B cell (primary cell): ENCODE measurements at regions not wholly inside any gene's neighbourhood (a gene's known extent, or its start where the extent isn't known, plus 50 kb on each side); places are given as distances from the start of the nearest gene placed in this dataset.

Experiments used
- ATAC-seq: fragments of 200-7000 bp; cut with Tn5 transposase; one replicate; pipeline ENCODE4 v1.10.0; 2021; ENCODE audit warnings: low read depth, mild to moderate bottlenecking, moderate number of reproducible peaks, moderate library complexity
- CTCF ChIA-PET: fragments of 350-600 bp; sonication (Branson Sonifier 250); formaldehyde crosslinking; loops from one replicate; lab custom pipeline; 2021; ENCODE audit warnings: antibody characterized with exemption, inconsistent platforms; lab: Charles Lee
- POLR2A ChIA-PET: fragments of 350-600 bp; sonication (Branson Sonifier 250); formaldehyde crosslinking; loops from one replicate; lab custom pipeline; 2021; ENCODE audit warnings: antibody characterized with exemption; lab: Charles Lee
- DNase-seq: peaks from one replicate; pipeline ENCODE4 v3.0.0; 2013
- H2AFZ ChIP-seq: 2 replicates; pipeline ENCODE4 v1.6.1; 2012; ENCODE audit warnings: mild to moderate bottlenecking, low read depth, low read length; ENCODE audit not compliant: insufficient read depth, poor library complexity, severe bottlenecking
- H3K27ac ChIP-seq, 2 donors: 1 replicate in 1 of 2; 2 replicates in 1 of 2; pipeline ENCODE4 v1.5.1; 2012 to 2013; ENCODE audit warnings: low read length in 2 of 2, mild to moderate bottlenecking in 2 of 2, moderate library complexity in 1 of 2
- H3K27me3 ChIP-seq, 4 experiments: fragments of 200-600 bp in 1 of 4; sonication (generic) in 1 of 4; replicated peaks in 1 of 4; 1 replicate in 2 of 4; 2 replicates in 2 of 4; pipeline versions ENCODE4 v1.6.1 to v1.7.0; 2013 to 2016; ENCODE audit warnings: low read length in 3 of 4, mild to moderate bottlenecking in 2 of 4, mixed read lengths in 1 of 4, moderate library complexity in 1 of 4; ENCODE audit not compliant: insufficient read depth in 4 of 4, control insufficient read depth in 3 of 4; ENCODE audit errors: control extremely low read depth in 1 of 4
- H3K36me3 ChIP-seq, 2 experiments: replicated peaks in 1 of 2; 1 replicate in 1 of 2; 2 replicates in 1 of 2; pipeline versions ENCODE4 v1.6.1 to v1.7.1; 2013; ENCODE audit warnings: low read length in 1 of 2; ENCODE audit not compliant: insufficient read depth in 2 of 2, control insufficient read depth in 1 of 2; ENCODE audit errors: control extremely low read depth in 1 of 2, extremely low read depth in 1 of 2
- H3K4me1 ChIP-seq, 2 donors: fragments of 200-600 bp in 1 of 2; sonication (generic) in 1 of 2; 1 replicate in 1 of 2; 2 replicates in 1 of 2; pipeline versions ENCODE4 v1.5.1 to v1.6.1; 2013 to 2017; ENCODE audit warnings: low read length in 2 of 2; ENCODE audit not compliant: control insufficient read depth in 2 of 2, insufficient read depth in 2 of 2
- H3K4me2 ChIP-seq: replicated peaks from 2 replicates; pipeline ENCODE3; 2012; ENCODE audit warnings: mild to moderate bottlenecking, low read depth, low read length; ENCODE audit not compliant: poor library complexity, severe bottlenecking
- H3K4me3 ChIP-seq, 5 experiments: fragments of 200-600 bp in 1 of 5; sonication (generic) in 1 of 5; 1 replicate in 3 of 5; 2 replicates in 2 of 5; pipeline versions ENCODE4 v1.5.1 to v1.7.0; 2011 to 2016; ENCODE audit warnings: low read length in 4 of 5, mild to moderate bottlenecking in 4 of 5, low read depth in 2 of 5, control low read depth in 1 of 5, moderate library complexity in 1 of 5; ENCODE audit not compliant: insufficient read depth in 1 of 5; ENCODE audit errors: control extremely low read depth in 1 of 5, extremely low read depth in 1 of 5
- H3K79me2 ChIP-seq: fragments of 200-600 bp; sonication (generic); one replicate; pipeline ENCODE4 v1.6.0; 2016; ENCODE audit warnings: low read length; ENCODE audit not compliant: control insufficient read depth, insufficient read depth
- H3K9ac ChIP-seq: fragments of 200-600 bp; sonication (generic); 2 replicates; pipeline ENCODE4 v1.6.1; 2017; ENCODE audit warnings: mild to moderate bottlenecking, low read length, moderate library complexity
- H3K9me3 ChIP-seq, 3 donors: one replicate each; pipeline versions ENCODE4 v1.6.1 to v1.7.1; 2013; ENCODE audit warnings: low read length in 2 of 3; ENCODE audit not compliant: control insufficient read depth in 2 of 3, insufficient read depth in 1 of 3; ENCODE audit errors: control extremely low read depth in 1 of 3
- H4K20me1 ChIP-seq: 2 replicates; pipeline ENCODE4 v1.6.0; 2012; ENCODE audit warnings: mild to moderate bottlenecking, low read length; ENCODE audit not compliant: insufficient read depth, control insufficient read depth, poor library complexity, severe bottlenecking
- H3K27ac Mint-ChIP-seq: one replicate; pipeline ENCODE4 v1.8.0; 2021; ENCODE audit warnings: mixed read lengths
- H3K27me3 Mint-ChIP-seq: one replicate; pipeline ENCODE4 v1.8.0; 2021; ENCODE audit warnings: mixed read lengths
- H3K4me1 Mint-ChIP-seq: one replicate; pipeline ENCODE4 v1.8.0; 2021; ENCODE audit warnings: mixed read lengths
- H3K4me3 Mint-ChIP-seq: one replicate; pipeline ENCODE4 v1.8.0; 2021; ENCODE audit warnings: mixed read lengths
- H3K9me3 Mint-ChIP-seq: one replicate; pipeline ENCODE4 v1.8.0; 2022; ENCODE audit warnings: mixed read lengths; ENCODE audit not compliant: insufficient read depth
- EZH2 ChIP-seq: IDR thresholded peaks from 2 replicates; pipeline ENCODE4 v1.6.1; 2012; ENCODE audit warnings: borderline replicate concordance, low read depth, mild to moderate bottlenecking, moderate library complexity, low read length; ENCODE audit not compliant: insufficient read depth, poor library complexity, severe bottlenecking
- WGBS: methylation state at CpG from one replicate; pipeline ENCODE4 v1.1.5; 2013; ENCODE audit warnings: missing lambda C conversion rate; ENCODE audit not compliant: insufficient coverage; 5-methylcytosine and 5-hydroxymethylcytosine counted together
- intact Hi-C: fragments of 100-400 bp; cut with micrococcal nuclease; formaldehyde crosslinking; loops from one replicate; pipeline ENCODE4 v1.10.0; 2022
- TF ChIP-seq, protein P1 (sequence below): fragments of 200-600 bp; IDR thresholded peaks from one replicate; pipeline ENCODE4 v1.8.0; 2022; ENCODE audit warnings: antibody characterized with exemption, mild to moderate bottlenecking

- no peaks in the 10 kb centered on the region for H3K4me1 ChIP-seq
- peaks cover 17% of the 10 kb centered on the region for H3K27me3 Mint-ChIP-seq
- CTCF ChIA-PET, result no interaction called here
- H4K20me1 ChIP-seq, result no peaks in the 10 kb centered on the region
- peaks cover 0 to 2% (median 0%) of the 10 kb centered on the region in 4 experiments for H3K27me3 ChIP-seq
- TF ChIP-seq EZH2, result no peak
- TF ChIP-seq, protein P1, sequence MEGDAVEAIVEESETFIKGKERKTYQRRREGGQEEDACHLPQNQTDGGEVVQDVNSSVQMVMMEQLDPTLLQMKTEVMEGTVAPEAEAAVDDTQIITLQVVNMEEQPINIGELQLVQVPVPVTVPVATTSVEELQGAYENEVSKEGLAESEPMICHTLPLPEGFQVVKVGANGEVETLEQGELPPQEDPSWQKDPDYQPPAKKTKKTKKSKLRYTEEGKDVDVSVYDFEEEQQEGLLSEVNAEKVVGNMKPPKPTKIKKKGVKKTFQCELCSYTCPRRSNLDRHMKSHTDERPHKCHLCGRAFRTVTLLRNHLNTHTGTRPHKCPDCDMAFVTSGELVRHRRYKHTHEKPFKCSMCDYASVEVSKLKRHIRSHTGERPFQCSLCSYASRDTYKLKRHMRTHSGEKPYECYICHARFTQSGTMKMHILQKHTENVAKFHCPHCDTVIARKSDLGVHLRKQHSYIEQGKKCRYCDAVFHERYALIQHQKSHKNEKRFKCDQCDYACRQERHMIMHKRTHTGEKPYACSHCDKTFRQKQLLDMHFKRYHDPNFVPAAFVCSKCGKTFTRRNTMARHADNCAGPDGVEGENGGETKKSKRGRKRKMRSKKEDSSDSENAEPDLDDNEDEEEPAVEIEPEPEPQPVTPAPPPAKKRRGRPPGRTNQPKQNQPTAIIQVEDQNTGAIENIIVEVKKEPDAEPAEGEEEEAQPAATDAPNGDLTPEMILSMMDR, result no peak
- no peak overlapping the region for H3K27ac ChIP-seq
- no peak for DNase-seq
- intact Hi-C loops, result no loop called here
- H2AFZ ChIP-seq, result no peak overlapping the region
- H3K4me1 Mint-ChIP-seq, result no peaks in the 10 kb centered on the region
- no peak for ATAC-seq
- H3K36me3 ChIP-seq, result no peaks in the 10 kb centered on the region
- H3K9ac ChIP-seq, result no peak overlapping the region
- H3K4me3 ChIP-seq, result no peak overlapping the region
- H3K4me3 Mint-ChIP-seq, result no peak overlapping the region
- no peaks in the 10 kb centered on the region for H3K79me2 ChIP-seq
- no peak overlapping the region for H3K27ac Mint-ChIP-seq
- H3K9me3 ChIP-seq, result no peaks in the 10 kb centered on the region
- POLR2A ChIA-PET, result no interaction called here
- H3K9me3 Mint-ChIP-seq, result peaks cover 4% of the 10 kb centered on the region
- H3K4me2 ChIP-seq, result no peak overlapping the region
Observed at GRCh38 chr15:39323157-39323556, 257.7 kb upstream of the THBS1 start.

DNA sequence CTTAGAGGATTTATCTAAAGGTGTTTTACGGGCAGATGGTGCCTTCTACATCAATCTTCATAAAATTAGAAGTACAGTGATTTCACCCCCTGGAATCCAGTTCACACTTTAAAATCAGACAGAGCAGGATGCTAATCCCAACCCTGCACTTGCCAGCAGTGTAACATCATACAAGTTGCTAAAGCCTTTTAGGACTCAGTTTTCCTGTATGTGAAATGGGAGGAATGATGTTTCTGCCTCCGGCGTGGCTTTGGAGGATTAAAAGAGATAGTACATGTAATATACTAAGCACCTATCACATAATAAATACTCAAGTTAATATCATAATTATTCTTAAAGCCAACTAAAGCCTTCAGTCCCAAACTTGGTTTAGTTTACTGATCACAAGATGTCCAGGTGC lies 257.2 kb upstream of the THBS1 start:
- DNase-seq, result no peak
- Histone ChIP-seq H3K79me2 (no peaks in the 10 kb centered on the region), H2AFZ (no peak overlapping the region), H3K9ac (no peak overlapping the region), H4K20me1 (no peaks in the 10 kb centered on the region), H3K36me3 (no peaks in the 10 kb centered on the region), H3K27me3 (peaks cover 0 to 2% (median 0%) of the 10 kb centered on the region in 4 experiments), H3K4me3 (no peak overlapping the region), H3K27ac (no peak overlapping the region), H3K4me2 (no peak overlapping the region), H3K4me1 (no peaks in the 10 kb centered on the region), H3K9me3 (no peaks in the 10 kb centered on the region)
- no CpG with 5 or more reads among the region's 3 CpGs for WGBS
- no peak overlapping the region for H3K27ac Mint-ChIP-seq
- H3K9me3 Mint-ChIP-seq, result peaks cover 4% of the 10 kb centered on the region
- intact Hi-C loops, result no loop called here
- CTCF ChIA-PET, result no interaction called here
- no peaks in the 10 kb centered on the region for H3K4me1 Mint-ChIP-seq
- POLR2A ChIA-PET, result no interaction called here
- H3K27me3 Mint-ChIP-seq, result peaks cover 14% of the 10 kb centered on the region
- TF ChIP-seq, protein P1, result no peak
- TF ChIP-seq EZH2, result no peak
- H3K4me3 Mint-ChIP-seq, result no peak overlapping the region
- ATAC-seq, result no peak
